OCI-LY3 (cell line): ENCODE measurements at regions not wholly inside any gene's neighbourhood (a gene's known extent, or its start where the extent isn't known, plus 50 kb on each side); places are given as distances from the start of the nearest gene placed in this dataset.

Source experiments
- H2AFZ ChIP-seq: fragments of 200-600, 300-600 bp; shearing (Covaris generic); 2 replicates; pipeline ENCODE4 v1.6.0; 2014; ENCODE audit warnings: antibody characterized with exemption, low read depth, low read length
- H3K27ac ChIP-seq: fragments of 200-600, 300-600 bp; sonication (generic); 2 replicates; pipeline ENCODE4 v1.5.1; 2014; ENCODE audit warnings: mild to moderate bottlenecking, low read length, moderate library complexity, mixed read lengths
- H3K27me3 ChIP-seq: fragments of 200-600, 300-600 bp; sonication (generic); 2 replicates; pipeline ENCODE4 v1.6.1; 2014; ENCODE audit warnings: low read depth, low read length, mixed read lengths
- H3K36me3 ChIP-seq: fragments of 200-600, 300-600 bp; sonication (generic); replicated peaks from 2 replicates; pipeline ENCODE3; 2014; ENCODE audit warnings: low read depth, low read length, mixed read lengths
- H3K4me1 ChIP-seq: fragments of 300-600, 200-600 bp; sonication (generic); 2 replicates; pipeline ENCODE4 v1.6.1; 2014; ENCODE audit warnings: low read length, mixed read lengths
- H3K4me2 ChIP-seq: fragments of 200-600, 300-600 bp; sonication (generic); 2 replicates; pipeline ENCODE4 v1.6.1; 2014; ENCODE audit warnings: low read length, mixed read lengths
- H3K4me3 ChIP-seq: fragments of 300-600, 200-600 bp; sonication (generic); 2 replicates; pipeline ENCODE4 v1.5.1; 2014; ENCODE audit warnings: antibody characterized with exemption, mild to moderate bottlenecking, low read length, moderate library complexity
- H3K79me2 ChIP-seq: fragments of 300-600, 200-600 bp; shearing (Covaris generic); 2 replicates; pipeline ENCODE4 v1.6.1; 2014; ENCODE audit warnings: mild to moderate bottlenecking, low read length, mixed read lengths
- H3K9ac ChIP-seq: fragments of 300-600, 200-600 bp; shearing (Covaris generic); 2 replicates; pipeline ENCODE4 v1.6.0; 2014; ENCODE audit warnings: mild to moderate bottlenecking, low read length, moderate library complexity
- H3K9me3 ChIP-seq: fragments of 200-600, 300-600 bp; shearing (Covaris generic); 2 replicates; pipeline ENCODE4 v1.6.1; 2014; ENCODE audit warnings: low read length, mixed read lengths; ENCODE audit not compliant: insufficient read depth
- H4K20me1 ChIP-seq: fragments of 200-600, 300-600 bp; sonication (generic); 2 replicates; pipeline ENCODE4 v1.6.1; 2016; ENCODE audit warnings: low read length, mixed read lengths; ENCODE audit not compliant: insufficient read depth
- CTCF ChIP-seq: fragments of 200-600, 300-600 bp; sonication (generic); IDR thresholded peaks from 2 replicates; pipeline ENCODE4 v1.5.1; 2014; ENCODE audit warnings: antibody characterized with exemption, low read length, low read depth
- EZH2phosphoT487 ChIP-seq: fragments of 200-600 bp; shearing (Covaris generic); IDR thresholded peaks from 2 replicates; pipeline ENCODE4 v1.6.1; 2018; ENCODE audit warnings: antibody characterized with exemption, mixed run types, low read depth

GRCh38 chr16:8247993-8248392 is 342.3 kb downstream of the TMEM114 start:
- H3K36me3 ChIP-seq, result no peaks in the 10 kb centered on the region
- peaks cover 31% of the 10 kb centered on the region for H3K27me3 ChIP-seq
- no peaks in the 10 kb centered on the region for H3K79me2 ChIP-seq
- H3K27ac ChIP-seq, result no peak overlapping the region
- no peak overlapping the region for H3K4me3 ChIP-seq
- no peak overlapping the region for H3K9ac ChIP-seq
- H2AFZ ChIP-seq, result no peak overlapping the region
- no peaks in the 10 kb centered on the region for H4K20me1 ChIP-seq
- no peak for TF ChIP-seq CTCF
- TF ChIP-seq EZH2phosphoT487, result no peak
- no peak overlapping the region for H3K4me2 ChIP-seq
- H3K4me1 ChIP-seq, result 0 out of 2 replicates have a peak, but pooled peaks cover 4% of the 10 kb centered on the region
- no peaks in the 10 kb centered on the region for H3K9me3 ChIP-seq

- Histone ChIP-seq H3K9me3 (no peaks in the 10 kb centered on the region), H3K79me2 (no peaks in the 10 kb centered on the region), H3K27me3 (peaks cover 22% of the 10 kb centered on the region), H3K4me2 (no peak overlapping the region), H3K36me3 (no peaks in the 10 kb centered on the region), H4K20me1 (no peaks in the 10 kb centered on the region), H3K9ac (no peak overlapping the region), H3K4me1 (no peaks in the 10 kb centered on the region), H3K4me3 (no peak overlapping the region), H2AFZ (no peak overlapping the region), H3K27ac (no peak overlapping the region)
- TF ChIP-seq CTCF (no peak), EZH2phosphoT487 (no peak)
Measured at GRCh38 chr16:8243981-8244380, 346.3 kb downstream of the TMEM114 start.

GRCh38 chr16:8241408-8241807 is 348.9 kb downstream of the TMEM114 start:
- Histone ChIP-seq H3K9me3 (no peaks in the 10 kb centered on the region), H3K27me3 (0 out of 2 replicates have a peak, but pooled peaks cover 10% of the 10 kb centered on the region), H3K4me3 (no peak overlapping the region), H3K9ac (no peak overlapping the region), H4K20me1 (no peaks in the 10 kb centered on the region), H3K4me1 (no peaks in the 10 kb centered on the region), H3K36me3 (no peaks in the 10 kb centered on the region), H3K27ac (no peak overlapping the region), H3K79me2 (no peaks in the 10 kb centered on the region), H2AFZ (no peak overlapping the region), H3K4me2 (no peak overlapping the region)
- no peak for TF ChIP-seq CTCF
- no peak for TF ChIP-seq EZH2phosphoT487

GRCh38 chr16:8239443-8239842 is 350.9 kb downstream of the TMEM114 start:
- no peaks in the 10 kb centered on the region for H3K4me1 ChIP-seq
- H2AFZ ChIP-seq, result no peak overlapping the region

More at GRCh38 chr16:8239443-8239842, 350.9 kb downstream of the TMEM114 start:
- TF ChIP-seq EZH2phosphoT487 (no peak), CTCF (no peak)
- H3K4me2 ChIP-seq, result no peak overlapping the region
- no peak overlapping the region for H3K27ac ChIP-seq
- no peak overlapping the region for H3K4me3 ChIP-seq
- no peak overlapping the region for H3K9ac ChIP-seq
- H3K27me3 ChIP-seq, result 0 out of 2 replicates have a peak, but pooled peaks cover 10% of the 10 kb centered on the region
- no peaks in the 10 kb centered on the region for H3K79me2 ChIP-seq
- H3K36me3 ChIP-seq, result no peaks in the 10 kb centered on the region
- no peaks in the 10 kb centered on the region for H4K20me1 ChIP-seq
- H3K9me3 ChIP-seq, result no peaks in the 10 kb centered on the region
